ENCODE measurements at regions not wholly inside any gene's neighbourhood (a gene's known extent, or its start where the extent isn't known, plus 50 kb on each side); places are given as distances from the start of the nearest gene placed in this dataset.
A peak's percentile ranks its signal among the peaks of the same experiment; 100 is the strongest.
"Not testable (repeated sequence)": the region's sequence is repeated elsewhere in the genome, so short reads cannot be mapped to it uniquely, and the experiment has no call there.

- DNase-seq (ENCODE audit: low spot score) (no peak), ATAC-seq (no peak)
Measured at GRCh38 chr7:65317372-65317771, 56.3 kb upstream of the ZNF92 start.

- no peak for ATAC-seq
- DNase-seq (ENCODE audit: low spot score): no peak
Measured at GRCh38 chr7:65310761-65311160, 62.9 kb upstream of the ZNF92 start.

- DNase-seq (ENCODE audit: low spot score) (peak; percentile 80), ATAC-seq (peak; percentile 97)
Measured at GRCh38 chr7:65308300-65308678, 65.4 kb upstream of the ZNF92 start.

- DNase-seq (ENCODE audit: low spot score) (no peak), ATAC-seq (peak; percentile 68)
Measured at GRCh38 chr7:65307651-65308299, 65.9 kb upstream of the ZNF92 start.

GRCh38 chr7:65304175-65304574 lies 69.5 kb upstream of the ZNF92 start:
- DNase-seq (ENCODE audit: low spot score) (no peak), ATAC-seq (no peak)

GRCh38 chr7:65302883-65303282 lies 70.8 kb upstream of the ZNF92 start:
- DNase-seq (ENCODE audit: low spot score): no peak
- ATAC-seq: no peak

- ATAC-seq (no peak), DNase-seq (ENCODE audit: low spot score) (no peak)
Measured at GRCh38 chr7:65301007-65301406, 72.6 kb upstream of the ZNF92 start.

- DNase-seq (ENCODE audit: low spot score) (no peak), ATAC-seq (no peak)
Measured at GRCh38 chr7:65295409-65295808, 78.2 kb upstream of the ZNF92 start.

- DNase-seq (ENCODE audit: low spot score): not testable (repeated sequence)
Measured at GRCh38 chr7:65290340-65290739, 83.3 kb upstream of the ZNF92 start.

GRCh38 chr7:65287023-65287422 lies 86.6 kb upstream of the ZNF92 start:
- ATAC-seq (no peak), DNase-seq (ENCODE audit: low spot score) (no peak)

More at GRCh38 chr7:65290340-65290739, 83.3 kb upstream of the ZNF92 start:
- not testable (repeated sequence) for ATAC-seq

GRCh38 chr7:65285906-65286864 lies 87.5 kb upstream of the ZNF92 start:
- DNase-seq (ENCODE audit: low spot score) (no peak), ATAC-seq (no peak)

- DNase-seq (ENCODE audit: low spot score); ATAC-seq: not testable (repeated sequence)
Measured at GRCh38 chr7:65285241-65285640, 88.4 kb upstream of the ZNF92 start.

GRCh38 chr7:65279795-65280194 lies 93.9 kb upstream of the ZNF92 start:
- ATAC-seq (no peak), DNase-seq (ENCODE audit: low spot score) (no peak)

GRCh38 chr7:65276822-65277221 lies 96.8 kb upstream of the ZNF92 start:
- no peak for DNase-seq (ENCODE audit: low spot score)
- no peak for ATAC-seq

GRCh38 chr7:65271502-65271901 lies 102.2 kb upstream of the ZNF92 start:
- ATAC-seq; DNase-seq (ENCODE audit: low spot score): not testable (repeated sequence)

GRCh38 chr7:65269150-65269856 lies 104.4 kb upstream of the ZNF92 start:
- ATAC-seq (peak; percentile 49), DNase-seq (ENCODE audit: low spot score) (no peak)

GRCh38 chr7:65268782-65269149 lies 104.9 kb upstream of the ZNF92 start:
- no peak for DNase-seq (ENCODE audit: low spot score)
- no peak for ATAC-seq

GRCh38 chr7:65265933-65266519 lies 107.6 kb upstream of the ZNF92 start:
- no peak for ATAC-seq
- DNase-seq (ENCODE audit: low spot score): no peak

- no peak for ATAC-seq
- DNase-seq (ENCODE audit: low spot score): no peak
Measured at GRCh38 chr7:65264258-65264657, 109.4 kb upstream of the ZNF92 start.

GRCh38 chr7:65260673-65261072 lies 113.0 kb upstream of the ZNF92 start:
- not testable (repeated sequence) for ATAC-seq; DNase-seq (ENCODE audit: low spot score)
